ENCODE measurements at regions not wholly inside any gene's neighbourhood (a gene's known extent, or its start where the extent isn't known, plus 50 kb on each side); places are given as distances from the start of the nearest gene placed in this dataset.

DNA sequence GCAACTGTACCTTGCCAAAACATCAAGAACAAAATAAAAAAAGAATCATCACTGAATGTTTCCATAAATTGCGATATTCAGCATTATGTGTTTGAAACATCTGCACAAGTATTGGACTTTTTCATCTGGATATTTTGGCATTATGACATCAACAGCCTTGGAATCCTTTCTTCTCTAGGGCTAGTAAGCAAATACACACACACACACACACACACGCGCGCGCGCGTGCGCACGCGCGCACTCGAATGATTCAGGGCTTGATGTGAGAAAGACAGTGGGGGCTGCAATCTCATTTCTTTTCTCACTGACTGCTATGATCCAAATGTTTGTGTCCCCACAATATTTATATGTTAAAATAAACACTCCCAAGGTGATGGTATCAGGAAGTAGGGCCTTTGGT is 90.0 kb upstream of the SLC38A4 start:
- Mint-ChIP-seq H3K27me3 (peaks cover 2% of the 10 kb centered on the region), H3K4me3 (no peak overlapping the region), H3K27ac (no peak overlapping the region), H3K9me3 (ENCODE audit: low read depth) (peaks cover 7% of the 10 kb centered on the region), H3K36me3 (ENCODE audit: low read depth) (no peaks in the 10 kb centered on the region), H3K4me1 (no peaks in the 10 kb centered on the region)
- ChIA-PET CTCF (no interaction called here), POLR2A (no interaction called here)
- ATAC-seq (no peak), DNase-seq (no peak)
- intact Hi-C loops (cut with DNase I, micrococcal nuclease): no loop called here

DNA sequence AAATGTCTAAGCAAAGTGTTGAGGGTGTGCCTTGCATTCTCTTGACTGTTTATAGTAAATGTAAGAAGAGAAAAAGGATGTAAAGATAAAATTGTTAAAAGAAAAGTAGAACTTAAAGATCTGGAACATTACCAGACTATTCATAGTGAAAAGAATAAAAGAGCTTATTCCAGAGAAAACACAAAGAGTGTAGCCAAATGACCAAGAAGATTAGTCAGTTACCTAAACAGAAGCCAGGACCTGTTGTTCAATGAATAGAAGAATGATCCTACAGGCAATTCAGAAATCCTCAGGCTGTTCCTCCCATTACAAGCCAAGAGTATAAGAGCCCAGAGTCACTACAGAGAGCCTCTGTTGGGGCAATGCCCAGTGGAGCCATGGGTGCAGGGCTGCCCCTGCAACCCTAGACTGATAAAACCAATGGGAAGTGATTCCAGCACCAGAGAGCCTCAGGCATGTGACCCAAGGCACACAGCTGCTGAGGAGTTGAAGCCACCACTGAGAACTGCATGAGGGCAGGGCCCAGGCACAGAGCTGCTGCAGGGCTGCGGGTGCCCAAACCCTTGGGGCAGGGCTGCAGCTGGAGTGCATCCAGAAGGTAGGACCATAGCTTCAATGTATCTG is 91.1 kb upstream of the SLC38A4 start:
- no peak for ATAC-seq
- Mint-ChIP-seq H3K4me3 (no peak overlapping the region), H3K27me3 (peaks cover 2% of the 10 kb centered on the region), H3K9me3 (ENCODE audit: low read depth) (peaks cover 3% of the 10 kb centered on the region), H3K27ac (no peak overlapping the region), H3K4me1 (no peaks in the 10 kb centered on the region), H3K36me3 (ENCODE audit: low read depth) (no peaks in the 10 kb centered on the region)
- ChIA-PET CTCF (no interaction called here), POLR2A (no interaction called here)
- no peak for DNase-seq
- intact Hi-C loops (cut with DNase I, micrococcal nuclease): no loop called here

DNA sequence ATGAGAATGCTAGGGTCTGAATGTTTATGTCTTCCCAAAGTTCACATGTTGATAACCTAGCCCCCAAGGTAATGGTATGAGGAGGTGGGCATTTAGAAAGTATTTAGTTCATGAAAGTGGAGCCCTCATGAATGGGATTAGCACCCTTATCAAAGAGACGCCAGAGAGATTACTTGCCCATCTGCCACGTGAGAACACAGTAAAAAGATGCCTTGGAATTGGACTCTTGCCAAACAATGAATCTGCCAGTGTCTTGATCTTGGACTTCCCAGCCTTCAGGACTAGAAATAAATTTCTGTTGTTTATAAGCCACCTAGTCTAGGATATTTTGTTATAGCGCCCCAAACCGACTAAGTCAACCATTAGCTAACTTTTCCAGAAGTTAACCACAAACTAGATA is 92.0 kb upstream of the SLC38A4 start:
- Mint-ChIP-seq H3K27ac (no peak overlapping the region), H3K4me3 (no peak overlapping the region), H3K4me1 (no peaks in the 10 kb centered on the region), H3K36me3 (ENCODE audit: low read depth) (no peaks in the 10 kb centered on the region), H3K27me3 (no peaks in the 10 kb centered on the region), H3K9me3 (ENCODE audit: low read depth) (no peaks in the 10 kb centered on the region)
- ChIA-PET CTCF (no interaction called here), POLR2A (no interaction called here)
- DNase-seq (no peak), ATAC-seq (no peak)
- intact Hi-C loops (cut with DNase I, micrococcal nuclease): no loop called here

DNA sequence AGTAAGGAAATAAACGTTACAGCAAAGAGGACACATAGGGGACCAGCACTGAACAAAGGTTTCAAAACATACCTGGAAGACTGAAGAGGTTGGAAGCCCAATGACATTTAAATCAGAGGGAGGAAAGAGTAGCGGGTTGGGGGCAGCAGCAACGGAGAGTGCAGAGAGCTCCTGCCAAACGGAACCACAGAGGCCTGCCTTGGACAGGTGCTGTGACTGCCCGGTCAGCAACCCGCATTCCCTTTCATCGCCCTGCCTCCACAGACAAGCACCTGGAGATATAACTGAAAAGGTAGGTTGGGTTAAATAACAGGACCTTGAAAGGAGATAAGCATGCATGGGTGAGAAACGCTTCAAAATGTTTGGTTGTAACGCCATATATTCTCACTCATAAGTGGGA is 92.8 kb upstream of the SLC38A4 start:
- intact Hi-C loops (cut with DNase I, micrococcal nuclease): no loop called here
- POLR2A ChIA-PET: no interaction called here
- CTCF ChIA-PET: no interaction called here

DNA sequence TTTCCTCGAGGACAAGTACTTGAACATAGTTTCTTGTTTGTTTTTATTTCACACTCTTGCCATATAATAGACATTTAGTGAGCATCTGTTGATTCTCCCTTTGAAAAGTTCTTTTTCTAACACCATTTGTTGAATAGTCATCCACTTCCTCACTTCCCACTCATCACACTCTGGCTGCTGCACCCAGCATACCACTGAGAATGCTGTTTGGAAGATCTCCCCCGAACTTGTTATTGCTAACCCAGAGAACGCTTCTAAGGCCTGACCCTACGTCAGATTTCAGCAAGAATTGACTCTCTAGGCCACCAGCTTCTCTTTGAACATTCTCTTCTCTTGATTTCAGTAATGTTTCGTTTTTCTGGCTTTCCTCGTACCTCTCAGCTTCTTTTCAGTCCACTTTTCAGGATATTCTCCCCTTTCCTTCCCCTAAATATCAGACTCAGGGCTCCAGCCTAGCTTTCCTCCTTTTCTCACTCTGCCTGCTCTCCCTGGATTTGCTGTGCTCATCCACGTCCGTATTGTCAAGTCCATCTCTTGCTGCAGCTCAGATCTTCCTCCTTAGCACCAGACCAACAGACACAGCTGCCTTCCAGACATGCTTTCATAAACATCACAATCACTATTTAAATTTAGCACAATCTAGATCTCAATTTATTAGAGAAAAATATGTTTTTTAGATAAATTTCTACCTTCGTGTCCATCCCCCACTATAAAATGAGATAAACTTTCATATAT is 94.0 kb upstream of the SLC38A4 start:
- Mint-ChIP-seq H3K27ac (no peak overlapping the region), H3K9me3 (ENCODE audit: low read depth) (no peaks in the 10 kb centered on the region), H3K4me3 (no peak overlapping the region), H3K27me3 (no peaks in the 10 kb centered on the region), H3K36me3 (ENCODE audit: low read depth) (no peaks in the 10 kb centered on the region), H3K4me1 (no peaks in the 10 kb centered on the region)
- ChIA-PET POLR2A (no interaction called here), CTCF (interaction anchor here (0.6 kb wide), 1 partner anchor 22 kb away, joined by 3 read pairs; no protein-coding TSS in a partner anchor)
- no peak for DNase-seq
- intact Hi-C loops (cut with DNase I, micrococcal nuclease): no loop called here
- no peak for ATAC-seq

More for the DNA sequence above, 92.8 kb upstream of the SLC38A4 start:
- no peak for DNase-seq
- H3K9me3 Mint-ChIP-seq (ENCODE audit: low read depth): no peaks in the 10 kb centered on the region
- ATAC-seq: no peak
- no peak overlapping the region for H3K4me3 Mint-ChIP-seq
- H3K4me1 Mint-ChIP-seq: no peaks in the 10 kb centered on the region
- H3K27me3 Mint-ChIP-seq: no peaks in the 10 kb centered on the region
- H3K36me3 Mint-ChIP-seq (ENCODE audit: low read depth): no peaks in the 10 kb centered on the region
- H3K27ac Mint-ChIP-seq: no peak overlapping the region

DNA sequence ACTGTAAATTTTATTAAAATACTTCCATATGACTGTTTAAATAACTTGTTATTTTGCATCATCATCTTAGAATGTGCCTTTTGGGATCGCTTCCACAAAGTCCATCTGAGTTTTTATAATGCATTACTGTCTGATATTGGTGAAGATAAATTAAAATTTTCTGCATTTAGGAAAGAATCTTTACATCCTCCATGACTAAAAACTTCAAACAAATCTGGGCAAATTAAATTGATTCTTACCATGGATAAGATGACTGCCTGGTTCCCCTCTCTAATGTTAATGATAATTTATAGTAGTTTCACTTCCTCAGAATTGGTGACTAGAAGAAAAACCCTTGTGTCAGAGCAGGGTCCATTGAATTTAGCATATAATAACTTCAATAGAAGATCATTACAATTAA is 94.7 kb upstream of the SLC38A4 start:
- CTCF ChIA-PET: no interaction called here
- no peaks in the 10 kb centered on the region for H3K9me3 Mint-ChIP-seq (ENCODE audit: low read depth)
- POLR2A ChIA-PET: no interaction called here

DNA sequence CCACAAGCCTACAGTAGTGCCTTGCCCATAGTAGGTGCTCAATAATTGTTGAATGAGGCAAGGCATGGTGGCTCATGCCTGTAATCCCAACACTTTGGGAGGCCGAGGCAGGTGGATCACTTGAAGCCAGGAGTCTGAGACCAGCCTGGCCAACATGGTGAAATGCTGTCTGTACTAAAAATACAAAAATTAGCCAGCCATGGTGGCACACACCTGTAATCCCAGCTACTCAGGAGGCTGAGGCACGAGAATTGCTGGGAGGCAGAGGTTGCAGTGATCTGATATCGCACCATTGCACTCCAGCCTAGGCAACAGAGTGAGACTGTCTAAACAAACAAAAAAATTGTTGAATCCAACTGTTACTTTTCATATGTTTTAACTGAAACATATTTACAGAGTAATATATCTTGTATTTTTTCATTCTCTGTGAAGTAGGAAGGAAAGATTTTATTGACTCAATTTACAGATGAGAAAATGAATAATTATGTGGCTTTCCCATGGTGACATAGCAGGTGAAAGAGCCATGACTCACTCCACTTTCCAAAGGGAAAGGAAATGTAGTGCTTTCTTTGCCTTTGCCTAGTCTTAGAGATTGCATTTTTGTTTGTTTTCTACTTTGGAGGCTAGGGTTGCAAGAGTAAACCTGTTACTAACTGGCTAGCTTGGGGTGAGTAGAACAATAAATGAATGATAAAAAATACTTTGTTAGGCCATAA is 95.4 kb upstream of the SLC38A4 start:
- Mint-ChIP-seq H3K4me1 (no peaks in the 10 kb centered on the region), H3K27me3 (peaks cover 8% of the 10 kb centered on the region), H3K27ac (no peak overlapping the region), H3K4me3 (no peak overlapping the region), H3K9me3 (ENCODE audit: low read depth) (no peaks in the 10 kb centered on the region), H3K36me3 (ENCODE audit: low read depth) (no peaks in the 10 kb centered on the region)
- ATAC-seq (no peak), DNase-seq (no peak)
- intact Hi-C loops (cut with DNase I, micrococcal nuclease): no loop called here
- POLR2A ChIA-PET: no interaction called here
- CTCF ChIA-PET: no interaction called here

More for the DNA sequence above, 94.7 kb upstream of the SLC38A4 start:
- H3K4me3 Mint-ChIP-seq: no peak overlapping the region
- ATAC-seq (no peak), DNase-seq (no peak)
- intact Hi-C loops (cut with DNase I, micrococcal nuclease): no loop called here
- no peaks in the 10 kb centered on the region for H3K4me1 Mint-ChIP-seq
- peaks cover 3% of the 10 kb centered on the region for H3K27me3 Mint-ChIP-seq
- H3K36me3 Mint-ChIP-seq (ENCODE audit: low read depth): no peaks in the 10 kb centered on the region
- no peak overlapping the region for H3K27ac Mint-ChIP-seq

DNA sequence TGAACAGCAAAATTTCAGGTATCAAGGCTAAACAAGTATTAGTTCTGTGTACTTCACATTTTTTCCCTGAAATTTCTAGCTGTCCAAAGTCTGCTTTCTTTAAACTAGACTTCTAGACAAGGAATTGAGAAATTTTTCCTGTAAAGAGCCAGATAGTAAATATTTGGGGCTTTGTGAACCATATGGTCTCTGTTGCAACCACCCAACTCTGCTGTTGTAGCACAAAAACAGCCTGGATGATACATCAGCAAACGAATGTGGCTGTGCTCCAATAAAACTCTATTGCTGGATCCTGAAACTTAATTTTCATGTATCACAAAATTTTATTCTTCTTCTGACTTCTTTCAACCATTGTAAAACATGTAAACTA is 96.0 kb upstream of the SLC38A4 start:
- DNase-seq (no peak), ATAC-seq (no peak)
- intact Hi-C loops (cut with DNase I, micrococcal nuclease): no loop called here
- POLR2A ChIA-PET: no interaction called here
- CTCF ChIA-PET: interaction anchor here (0.7 kb wide), 1 partner anchor 11 kb away, joined by 3 read pairs; no protein-coding TSS in a partner anchor
- H3K9me3 Mint-ChIP-seq (ENCODE audit: low read depth): no peaks in the 10 kb centered on the region
- H3K4me3 Mint-ChIP-seq: no peak overlapping the region
- H3K27me3 Mint-ChIP-seq: peaks cover 8% of the 10 kb centered on the region
- no peaks in the 10 kb centered on the region for H3K4me1 Mint-ChIP-seq
- H3K36me3 Mint-ChIP-seq (ENCODE audit: low read depth): no peaks in the 10 kb centered on the region
- H3K27ac Mint-ChIP-seq: no peak overlapping the region

DNA sequence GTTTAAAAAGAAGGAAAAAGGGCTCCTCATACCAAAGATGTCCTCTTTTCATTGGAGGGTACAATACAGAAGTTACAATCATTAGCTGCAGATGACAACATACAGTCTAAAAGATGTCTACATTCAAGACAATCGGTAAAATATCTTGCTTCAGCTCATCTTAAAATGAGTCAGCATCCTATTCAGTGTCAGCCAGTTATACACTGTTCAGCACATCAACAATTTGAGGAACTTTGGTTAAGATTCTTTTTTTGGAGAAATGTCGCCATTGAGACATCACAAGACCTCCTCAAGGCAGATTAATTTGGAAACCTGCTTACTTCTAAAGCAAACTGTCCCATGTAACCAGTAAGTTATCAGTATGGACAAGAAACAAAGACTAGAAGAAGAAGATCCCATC is 100.7 kb upstream of the SLC38A4 start:
- no peak for ATAC-seq
- POLR2A ChIA-PET: no interaction called here
- CTCF ChIA-PET: no interaction called here
- intact Hi-C loops (cut with DNase I, micrococcal nuclease): no loop called here
- no peaks in the 10 kb centered on the region for H3K9me3 Mint-ChIP-seq (ENCODE audit: low read depth)
- no peaks in the 10 kb centered on the region for H3K4me1 Mint-ChIP-seq
- no peak overlapping the region for H3K27ac Mint-ChIP-seq
- no peaks in the 10 kb centered on the region for H3K36me3 Mint-ChIP-seq (ENCODE audit: low read depth)
- H3K4me3 Mint-ChIP-seq: no peak overlapping the region
- DNase-seq: no peak
- H3K27me3 Mint-ChIP-seq: peaks cover 11% of the 10 kb centered on the region

DNA sequence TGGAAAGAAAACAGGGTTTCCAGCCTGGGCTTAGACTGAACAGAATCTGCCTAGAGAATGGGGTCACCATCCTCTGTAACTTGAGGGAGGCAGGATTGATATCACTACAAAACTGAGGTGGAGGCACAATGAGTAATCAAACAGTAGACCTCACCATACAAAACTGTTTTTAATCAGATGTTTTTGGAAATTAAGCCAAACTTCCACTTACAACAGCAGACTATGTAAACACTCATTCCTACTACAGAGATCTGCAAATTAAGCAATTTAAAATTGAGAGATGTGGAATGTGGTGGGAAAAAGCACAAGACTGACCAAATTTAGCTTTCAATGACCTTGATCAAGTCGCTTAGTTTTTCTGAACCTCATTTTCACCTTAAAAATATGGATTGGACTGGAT is 104.3 kb upstream of the SLC38A4 start:
- CTCF ChIA-PET: interaction anchor here (0.8 kb wide), 1 partner anchor 37 kb away, joined by 3 read pairs; no protein-coding TSS in a partner anchor
- Mint-ChIP-seq H3K9me3 (ENCODE audit: low read depth) (no peaks in the 10 kb centered on the region), H3K4me3 (no peak overlapping the region), H3K27me3 (peaks cover 15% of the 10 kb centered on the region), H3K36me3 (ENCODE audit: low read depth) (no peaks in the 10 kb centered on the region), H3K4me1 (no peaks in the 10 kb centered on the region), H3K27ac (no peak overlapping the region)
- ATAC-seq (no peak), DNase-seq (no peak)
- intact Hi-C loops (cut with DNase I, micrococcal nuclease): loop anchor here (5.0 to 10.0 kb wide), 4 partner anchors 253 to 775 kb away; no protein-coding TSS in a partner anchor
- POLR2A ChIA-PET: no interaction called here

DNA sequence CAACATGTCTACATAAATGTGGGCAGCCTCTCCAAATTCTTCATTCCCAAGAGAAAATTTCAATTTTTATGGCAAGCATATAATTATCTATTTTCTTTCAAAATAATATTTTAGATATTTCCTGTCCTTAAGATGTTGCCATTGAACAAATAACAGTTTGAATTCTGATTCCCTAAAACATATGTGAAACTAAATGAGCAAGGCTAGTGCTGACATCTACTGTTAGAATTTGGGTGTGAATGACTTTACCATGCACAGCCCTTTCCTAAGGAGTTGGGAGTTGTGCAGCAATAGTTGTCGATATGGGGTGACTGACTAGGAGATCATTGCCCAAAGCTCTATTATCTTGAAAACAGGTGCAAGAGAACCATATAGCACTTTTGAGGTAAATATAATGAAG is 108.2 kb upstream of the SLC38A4 start:
- intact Hi-C loops (cut with DNase I, micrococcal nuclease): loop anchor here (2.0 to 10.0 kb wide), 5 partner anchors 257 to 779 kb away; no protein-coding TSS in a partner anchor
- H3K9me3 Mint-ChIP-seq (ENCODE audit: low read depth): no peaks in the 10 kb centered on the region
- peaks cover 18% of the 10 kb centered on the region for H3K27me3 Mint-ChIP-seq
- H3K4me3 Mint-ChIP-seq: no peak overlapping the region
- DNase-seq (no peak), ATAC-seq (no peak)
- CTCF ChIA-PET: interaction anchor here (0.7 to 2.2 kb wide), 3 partner anchors 87 to 809 kb away, joined by 3 to 5 read pairs (median 3); no protein-coding TSS in a partner anchor
- no peak overlapping the region for H3K27ac Mint-ChIP-seq
- H3K4me1 Mint-ChIP-seq: no peaks in the 10 kb centered on the region
- H3K36me3 Mint-ChIP-seq (ENCODE audit: low read depth): no peaks in the 10 kb centered on the region
- POLR2A ChIA-PET: no interaction called here
